ENCODE measurements at regions not wholly inside any gene's neighbourhood (a gene's known extent, or its start where the extent isn't known, plus 50 kb on each side); places are given as distances from the start of the nearest gene placed in this dataset.
"Not testable (repeated sequence)": the region's sequence is repeated elsewhere in the genome, so short reads cannot be mapped to it uniquely, and the experiment has no call there.

GRCh38 chr10:131533846-131534526 is 222.5 kb upstream of the TCERG1L start:
- no peak for DNase-seq

GRCh38 chr10:131534836-131535235 is 223.3 kb upstream of the TCERG1L start:
- no peak for DNase-seq

GRCh38 chr10:131536676-131537075 is 225.2 kb upstream of the TCERG1L start:
- no peak for DNase-seq

- no peak for DNase-seq
Measured at GRCh38 chr10:131537281-131537680, 225.8 kb upstream of the TCERG1L start.

GRCh38 chr10:131544495-131544894 is 233.0 kb upstream of the TCERG1L start:
- DNase-seq: no peak

GRCh38 chr10:131546086-131546810 is 234.7 kb upstream of the TCERG1L start:
- DNase-seq: no peak

- no peak for DNase-seq
Measured at GRCh38 chr10:131547129-131547799, 235.7 kb upstream of the TCERG1L start.

- DNase-seq: no peak
Measured at GRCh38 chr10:131548176-131548575, 236.7 kb upstream of the TCERG1L start.

GRCh38 chr10:131549116-131549515 is 237.6 kb upstream of the TCERG1L start:
- no peak for DNase-seq

- no peak for DNase-seq
Measured at GRCh38 chr10:131553121-131553520, 241.6 kb upstream of the TCERG1L start.

GRCh38 chr10:131553581-131553980 is 242.1 kb upstream of the TCERG1L start:
- no peak for DNase-seq

GRCh38 chr10:131554821-131555220 is 243.3 kb upstream of the TCERG1L start:
- no peak for DNase-seq

GRCh38 chr10:131555406-131555805 is 243.9 kb upstream of the TCERG1L start:
- no peak for DNase-seq

GRCh38 chr10:131556061-131556896 is 244.8 kb upstream of the TCERG1L start:
- DNase-seq: no peak

- no peak for DNase-seq
Measured at GRCh38 chr10:131556897-131557495, 245.5 kb upstream of the TCERG1L start.

GRCh38 chr10:131557956-131558355 is 246.4 kb upstream of the TCERG1L start:
- not testable (repeated sequence) for DNase-seq

- DNase-seq: no peak
Measured at GRCh38 chr10:131559450-131559911, 248.0 kb upstream of the TCERG1L start.

- DNase-seq: no peak
Measured at GRCh38 chr10:131560166-131560565, 248.6 kb upstream of the TCERG1L start.

- no peak for DNase-seq
Measured at GRCh38 chr10:131560706-131561355, 249.3 kb upstream of the TCERG1L start.

- no peak for DNase-seq
Measured at GRCh38 chr10:131561897-131562296, 250.4 kb upstream of the TCERG1L start.

- DNase-seq: no peak
Measured at GRCh38 chr10:131563411-131563810, 251.9 kb upstream of the TCERG1L start.
